Activated gamma-delta T cell (primary cell): ENCODE measurements at regions not wholly inside any gene's neighbourhood (a gene's known extent, or its start where the extent isn't known, plus 50 kb on each side); places are given as distances from the start of the nearest gene placed in this dataset.

Experiments
- DNase-seq: peaks from one replicate; lab custom pipeline; 2025; lab: John Stamatoyannopoulos, UW

- no peak for DNase-seq
These were observed 181.5 kb downstream of the USP12 start for GRCh38 chr13:26989957-26990713.

DNA sequence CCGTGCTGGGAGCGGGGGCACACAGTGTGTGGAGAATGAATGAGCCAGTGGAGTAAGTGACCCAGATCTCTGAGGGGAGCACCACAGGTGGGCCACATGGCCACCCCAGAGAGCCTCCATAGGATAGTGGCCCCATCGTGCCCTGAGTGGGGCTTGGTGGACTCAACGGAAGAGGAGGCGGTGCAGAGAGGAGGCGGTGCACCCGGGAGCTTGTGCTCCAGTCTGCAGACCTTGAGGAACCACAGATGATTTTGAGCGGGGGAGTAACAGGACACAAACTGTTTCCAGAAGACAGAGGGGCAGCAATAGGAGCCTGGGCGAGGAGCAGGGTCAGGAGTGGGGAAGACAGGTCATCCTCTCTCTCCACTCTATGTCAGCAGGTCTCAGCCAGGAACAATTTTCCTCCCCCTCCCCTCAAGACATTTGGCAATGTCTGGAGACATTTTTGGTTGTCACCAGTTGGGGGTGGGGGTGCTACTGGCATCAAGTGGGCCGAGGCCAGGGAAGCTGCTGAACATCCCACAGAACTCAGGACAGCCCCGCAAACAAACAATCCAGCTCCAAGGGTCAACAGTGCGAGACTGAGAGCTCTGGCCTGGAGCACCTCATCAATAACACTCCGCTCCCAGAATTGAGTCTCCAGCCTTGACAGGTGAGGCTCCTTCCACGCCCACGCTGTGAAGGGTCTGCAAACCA, 182.2 kb downstream of the USP12 start:
- DNase-seq: no peak

- no peak for DNase-seq
These were observed 183.4 kb downstream of the USP12 start for GRCh38 chr13:26988059-26988769.

DNA sequence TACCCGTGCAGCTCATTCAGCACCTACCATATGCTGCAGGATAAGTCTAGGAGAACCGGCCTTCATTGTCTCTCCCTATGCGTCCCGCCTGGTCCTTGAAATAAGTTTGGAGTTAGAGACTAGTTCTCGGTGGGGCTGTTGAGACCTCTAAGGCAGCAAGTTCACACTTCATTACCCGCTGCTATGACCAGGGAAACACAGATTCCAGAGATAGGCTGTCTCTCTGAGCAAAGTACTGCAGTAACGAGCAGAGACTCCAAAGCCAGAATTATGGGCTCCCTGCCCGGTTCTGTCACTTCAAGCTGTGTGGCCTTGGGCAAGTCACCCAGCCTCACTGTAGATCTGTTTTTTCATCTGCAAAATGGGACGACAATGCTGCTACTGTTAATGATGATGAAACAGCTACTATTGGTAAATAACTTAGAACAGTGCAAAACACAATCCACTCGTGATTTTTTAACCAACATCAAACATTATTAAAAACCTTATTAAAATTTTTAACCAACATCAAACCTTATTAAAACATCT, 184.1 kb downstream of the USP12 start:
- DNase-seq: no peak

DNA sequence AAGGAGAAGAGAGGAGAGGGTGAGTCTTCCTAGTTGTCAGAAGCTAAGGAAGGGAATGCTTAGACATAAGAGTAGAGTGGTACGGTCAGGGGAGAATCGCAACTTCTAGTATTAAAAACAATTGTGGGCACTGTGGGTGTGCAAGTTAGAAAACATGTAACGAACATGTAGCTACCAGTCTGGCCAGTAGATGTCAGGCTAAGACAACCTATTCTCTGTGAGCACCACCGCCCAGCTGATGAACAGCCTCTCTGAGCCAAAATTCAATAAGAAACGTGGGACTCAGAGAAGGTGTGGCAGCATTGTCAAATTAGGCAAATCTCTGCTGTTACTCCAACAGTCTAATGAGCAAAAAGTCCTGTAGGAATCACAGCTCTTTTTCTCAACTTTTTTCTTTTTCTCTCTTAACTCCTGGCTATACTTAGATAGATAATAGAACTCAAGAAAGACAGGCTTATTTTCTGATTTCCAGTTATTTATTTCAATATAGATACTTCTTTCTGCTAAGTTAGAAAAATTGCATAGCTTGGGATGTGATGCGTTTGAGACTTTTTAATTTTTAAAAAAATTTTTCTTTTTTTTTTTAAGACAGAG, 186.2 kb downstream of the USP12 start:
- no peak for DNase-seq

DNA sequence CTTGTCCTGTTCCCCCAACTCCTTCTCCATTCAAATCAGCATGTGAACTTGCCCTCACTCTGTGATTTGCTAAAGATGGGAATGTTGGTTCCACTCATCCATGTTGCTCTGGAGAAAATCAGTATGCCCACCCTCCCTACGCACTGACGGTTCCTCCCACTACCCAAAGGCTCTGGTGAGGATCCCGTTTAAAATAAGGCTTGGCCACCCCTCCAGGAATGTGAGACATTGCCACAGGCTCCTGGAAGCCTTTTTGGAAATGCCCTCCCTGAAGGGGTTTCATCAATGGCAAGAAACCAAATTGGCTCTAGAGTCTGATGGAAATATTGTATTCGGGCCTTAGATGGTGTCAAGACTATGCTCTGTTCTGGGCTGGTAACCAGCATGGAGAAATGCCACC, 187.3 kb downstream of the USP12 start:
- no peak for DNase-seq

DNA sequence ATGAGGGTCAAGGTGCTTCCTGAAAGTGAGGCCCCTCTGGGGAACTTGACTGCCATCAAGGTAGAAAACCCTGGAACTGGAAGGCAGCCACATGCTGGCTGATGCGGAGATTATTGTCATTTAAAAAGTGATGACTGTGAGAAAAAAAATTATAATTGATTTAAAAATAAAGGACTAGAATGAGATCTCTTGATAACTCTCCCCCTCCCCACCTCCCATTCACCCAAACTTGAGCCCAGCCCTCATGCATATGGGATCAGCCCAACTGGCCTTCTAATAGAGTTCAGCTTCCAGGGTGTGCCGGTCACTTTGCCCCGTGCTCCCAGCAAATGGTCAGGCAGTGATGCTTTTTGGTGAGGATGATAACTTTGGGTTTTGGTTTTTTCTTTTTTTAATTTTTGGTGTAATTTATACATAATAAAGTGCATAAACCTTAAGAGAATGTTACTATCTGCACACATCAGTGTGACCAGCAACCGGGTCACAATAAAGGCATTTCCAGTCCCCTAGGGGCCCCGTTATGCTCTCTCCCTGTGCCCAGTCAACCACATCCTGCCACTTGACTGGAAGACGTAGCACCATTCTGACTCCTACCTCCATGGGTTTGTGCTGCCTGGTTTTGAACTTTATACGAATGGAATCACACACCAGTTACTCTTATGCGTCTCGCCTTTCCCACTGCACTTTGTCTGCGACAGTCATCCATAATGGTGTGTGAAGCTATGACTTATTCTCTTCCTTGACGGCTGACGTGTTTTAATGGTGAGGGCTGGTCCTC, 187.9 kb downstream of the USP12 start:
- DNase-seq: no peak

DNA sequence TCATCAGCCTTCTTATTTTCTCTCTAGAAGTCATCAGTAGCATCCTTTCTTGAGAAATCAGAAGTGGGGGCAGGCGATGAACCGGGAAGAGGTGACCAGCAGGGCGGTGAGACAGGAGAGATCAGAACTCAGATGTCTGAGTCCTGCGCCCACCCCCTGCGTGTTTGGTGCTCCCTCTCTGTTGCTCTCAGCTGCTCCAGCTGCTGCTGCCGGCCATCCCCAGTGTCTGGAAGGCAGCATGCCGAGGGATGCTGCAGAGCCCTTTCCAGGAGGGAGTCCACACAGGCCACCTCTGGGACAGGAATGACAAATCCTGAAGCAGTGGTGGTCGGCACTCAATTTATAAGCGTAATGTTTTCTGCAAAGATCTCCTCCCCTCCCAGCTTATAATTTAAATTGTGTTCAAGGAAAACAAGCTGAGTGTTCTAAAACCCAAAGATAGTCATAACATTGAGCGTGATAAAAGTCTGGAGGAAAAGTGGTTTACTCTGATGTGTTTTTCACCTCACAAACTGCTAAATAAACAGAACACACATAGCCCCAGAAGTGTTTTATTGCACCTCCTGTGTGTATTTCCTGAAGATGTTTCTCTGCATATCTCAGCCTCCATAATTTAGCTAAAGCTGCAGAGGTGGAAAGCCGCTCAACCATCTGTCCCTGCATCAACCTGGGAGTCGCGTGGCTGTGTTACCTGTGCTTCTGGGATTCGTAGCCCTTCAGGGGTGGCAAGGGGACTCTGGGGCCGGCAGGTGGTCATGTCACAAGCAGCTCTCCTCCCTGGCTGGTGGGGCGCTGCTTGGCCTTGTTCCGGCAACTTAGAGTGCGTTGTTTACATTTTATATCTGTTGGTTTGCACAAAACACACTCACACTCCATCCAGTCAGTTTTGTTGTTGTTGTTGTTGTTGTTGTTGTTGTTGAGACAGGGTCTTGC, 191.2 kb downstream of the USP12 start:
- no peak for DNase-seq

GRCh38 chr13:26979334-26979733, 192.3 kb downstream of the USP12 start:
- DNase-seq: no peak

DNA sequence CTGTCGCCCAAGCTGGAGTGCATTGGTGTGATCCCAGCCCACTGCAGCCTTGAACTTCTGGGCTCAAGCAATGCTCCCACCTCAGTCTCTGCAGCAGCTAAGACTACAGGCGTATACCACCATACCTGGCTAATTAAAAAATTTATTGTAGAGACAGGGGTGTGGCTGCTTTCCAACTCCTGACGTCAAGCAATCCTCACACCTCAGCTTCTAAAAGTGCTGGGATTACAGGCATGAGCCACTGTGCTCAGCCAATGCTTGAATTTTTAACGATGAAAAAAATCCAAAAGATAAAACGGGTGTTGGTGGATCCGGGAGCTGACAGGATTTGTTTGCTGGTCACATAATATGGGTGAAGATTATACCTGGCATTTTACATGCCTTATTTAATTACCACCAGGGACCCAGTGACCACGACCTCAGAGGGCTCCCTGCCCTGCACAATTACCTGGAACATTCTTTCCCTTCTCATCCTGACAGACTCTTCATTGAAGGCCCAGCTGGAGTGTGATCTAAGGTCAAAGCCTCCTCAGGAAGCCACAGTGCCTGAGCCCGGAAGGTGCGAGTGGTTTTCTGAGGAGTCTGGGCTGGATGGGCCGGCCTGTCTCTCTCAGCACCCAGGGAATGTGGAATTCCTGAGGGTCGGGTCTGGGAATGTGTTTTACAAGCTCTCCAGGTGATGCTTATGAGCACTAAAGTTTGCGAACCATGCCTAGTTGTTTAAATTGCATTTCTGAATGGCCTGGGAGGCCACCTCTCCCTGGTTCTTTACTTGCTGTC, 193.3 kb downstream of the USP12 start:
- DNase-seq: no peak

DNA sequence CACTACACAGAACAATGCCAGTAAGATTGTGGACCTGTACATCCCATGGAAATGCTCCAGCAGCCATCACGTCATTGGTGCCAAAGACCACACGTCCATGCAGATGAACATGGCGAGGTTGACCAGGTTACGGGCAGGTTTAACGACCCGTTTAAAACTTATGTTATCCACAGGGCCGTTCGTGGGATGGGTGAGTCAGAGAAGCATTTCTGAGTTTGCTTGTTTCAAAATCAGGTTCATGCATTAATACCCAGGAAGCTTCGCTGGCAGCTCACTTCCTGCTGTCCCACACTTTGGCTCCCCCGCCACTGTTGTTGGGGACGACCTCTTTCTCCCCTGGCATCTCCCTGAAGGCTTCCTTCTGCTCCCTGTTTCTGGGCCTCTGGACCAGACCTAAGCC, 194.1 kb downstream of the USP12 start:
- no peak for DNase-seq

- DNase-seq: no peak
These were observed 195.3 kb downstream of the USP12 start for GRCh38 chr13:26976313-26976712.

GRCh38 chr13:26973946-26974345, 197.7 kb downstream of the USP12 start:
- DNase-seq: no peak

- DNase-seq: no peak
These were observed 198.3 kb downstream of the USP12 start for GRCh38 chr13:26973295-26973694.

- DNase-seq: no peak
These were observed 199.4 kb downstream of the USP12 start for GRCh38 chr13:26971990-26972887.

GRCh38 chr13:26968431-26969341, 202.9 kb downstream of the USP12 start:
- DNase-seq: no peak
